Spleen (tissue), 11 donors: ENCODE measurements at regions not wholly inside any gene's neighbourhood (a gene's known extent, or its start where the extent isn't known, plus 50 kb on each side); places are given as distances from the start of the nearest gene placed in this dataset.

Experiments
- DNase-seq: peaks from one replicate; pipeline ENCODE4 v3.0.0-alpha.2; 2020
- H3K27ac ChIP-seq, 8 donors: fragments of 200-600 bp; sonication (generic) in 7 of 8; 1 replicate in 4 of 8; 2 replicates in 4 of 8; pipeline versions ENCODE4 v1.5.0 to v1.8.0; 2016 to 2021; ENCODE audit warnings: inconsistent platforms in 4 of 8, mild to moderate bottlenecking in 4 of 8, moderate library complexity in 1 of 8
- H3K27me3 ChIP-seq, 7 donors: fragments of 200-600 bp; sonication (generic) in 6 of 7; replicated peaks in 1 of 7; 1 replicate in 4 of 7; 2 replicates in 3 of 7; pipeline versions ENCODE4 v1.5.0 to v1.8.0; 2016 to 2021; ENCODE audit warnings: inconsistent platforms in 3 of 7, mild to moderate bottlenecking in 1 of 7
- H3K36me3 ChIP-seq, 6 donors: fragments of 200-600 bp; sonication (generic) in 5 of 6; 1 replicate in 4 of 6; 2 replicates in 2 of 6; pipeline versions ENCODE4 v1.5.0 to v1.8.0; 2016 to 2021; ENCODE audit warnings: inconsistent platforms in 2 of 6
- H3K4me1 ChIP-seq, 6 donors: fragments of 200-600 bp; sonication (generic) in 5 of 6; 1 replicate in 3 of 6; 2 replicates in 3 of 6; pipeline versions ENCODE4 v1.5.0 to v1.8.0; 2016 to 2021; ENCODE audit warnings: inconsistent platforms in 3 of 6
- H3K4me3 ChIP-seq, 8 donors: fragments of 200-600 bp; sonication (generic) in 7 of 8; 1 replicate in 4 of 8; 2 replicates in 4 of 8; pipeline versions ENCODE4 v1.5.0 to v1.8.0; 2016 to 2021; ENCODE audit warnings: inconsistent platforms in 4 of 8, mild to moderate bottlenecking in 4 of 8, moderate library complexity in 2 of 8
- H3K9me3 ChIP-seq, 8 donors: fragments of 200-600 bp; sonication (generic) in 7 of 8; 1 replicate in 4 of 8; 2 replicates in 4 of 8; pipeline versions ENCODE4 v1.5.0 to v1.8.0; 2016 to 2021; ENCODE audit warnings: inconsistent platforms in 4 of 8
- POLR2A ChIP-seq, 3 donors: fragments of 450-650 bp; IDR thresholded peaks; one replicate each; pipeline ENCODE4 v1.5.1; 2017; ENCODE audit warnings: antibody characterized with exemption in 3 of 3, mild to moderate bottlenecking in 1 of 3
- POLR2AphosphoS5 ChIP-seq, 3 donors: sonication (generic); formaldehyde crosslinking; IDR thresholded peaks; one replicate each; pipeline ENCODE4 v1.5.1; 2017; ENCODE audit warnings: antibody characterized with exemption in 3 of 3
- WGBS, 5 donors: extraction: QIAGEN DNeasy Blood & Tissue Kit in 3 of 5; methylation state at CpG; one replicate each; pipeline versions ENCODE4 v1.1.5 to v1.1.7; 2013 to 2018; 5-methylcytosine and 5-hydroxymethylcytosine counted together
- intact Hi-C: fragments of 100-400 bp; cut with DNase I; formaldehyde crosslinking; loops from one replicate; pipeline ENCODE4 v1.15.0; 2023; ENCODE audit warnings: low total_unique reads
- TF ChIP-seq, protein P1 (sequence below), 11 experiments: fragments of 200-600 bp in 7 of 11; fragments of 450-650 bp in 4 of 11; sonication (generic) in 4 of 11; IDR thresholded peaks in 8 of 11; conservative IDR thresholded peaks in 3 of 11; 1 replicate in 7 of 11; 2 replicates in 4 of 11; pipeline versions ENCODE4 v1.4.0 to v1.8.0; 2016 to 2021; ENCODE audit warnings: antibody characterized with exemption in 11 of 11, inconsistent platforms in 4 of 11, mild to moderate bottlenecking in 1 of 11
- donor health status: healthy with polysubstance abuse.
- donor health status: DM: no; HTN: no; CAD: no; lungs with moderate emphysema.
- donor health status: DM: no; HTN: no; CAD: no.
- donor health status: Bipolar disorder and iron deficiency.
- donor health status: healthy.
- donor health status: DM: no; HTN: no; CAD: no.
- donor health status: DM: yes; HTN: yes; CAD: no.

DNA sequence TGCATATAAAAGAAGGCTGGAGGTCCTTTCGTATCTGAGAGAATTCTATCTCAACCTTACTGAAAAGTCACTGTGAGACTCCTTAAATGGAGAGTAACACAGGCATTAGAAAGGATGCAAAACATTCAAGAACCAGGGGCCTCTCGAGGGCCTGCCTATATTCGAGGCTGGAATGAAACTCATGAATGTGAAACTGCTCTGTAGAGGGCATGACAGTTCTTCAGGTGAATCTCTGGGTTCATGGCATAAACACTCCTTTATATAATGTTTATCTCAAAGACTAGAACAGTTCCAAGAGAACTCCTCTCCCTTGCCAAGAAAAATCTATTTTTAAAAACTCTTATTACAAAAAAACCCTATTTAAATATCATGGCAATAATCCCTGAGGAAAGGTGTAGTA lies 113.9 kb downstream of the SEC61B start:
- Histone ChIP-seq H3K27me3 (no peaks in the 10 kb centered on the region), H3K4me3 (no peak overlapping the region), H3K36me3 (no peaks in the 10 kb centered on the region), H3K9me3 (no peaks in the 10 kb centered on the region), H3K4me1 (no peaks in the 10 kb centered on the region), H3K27ac (no peak overlapping the region)
- intact Hi-C loops: no loop called here
- no peak for DNase-seq
- 57 to 78% (median 74%) methylated on average over 3 of the region's 3 CpGs for WGBS, 5 donors
- TF ChIP-seq POLR2A (IDR thresholded peaks at IDR 0.05) (no peak), POLR2AphosphoS5 (IDR thresholded peaks at IDR 0.05) (no peak)
- TF ChIP-seq, protein P1, sequence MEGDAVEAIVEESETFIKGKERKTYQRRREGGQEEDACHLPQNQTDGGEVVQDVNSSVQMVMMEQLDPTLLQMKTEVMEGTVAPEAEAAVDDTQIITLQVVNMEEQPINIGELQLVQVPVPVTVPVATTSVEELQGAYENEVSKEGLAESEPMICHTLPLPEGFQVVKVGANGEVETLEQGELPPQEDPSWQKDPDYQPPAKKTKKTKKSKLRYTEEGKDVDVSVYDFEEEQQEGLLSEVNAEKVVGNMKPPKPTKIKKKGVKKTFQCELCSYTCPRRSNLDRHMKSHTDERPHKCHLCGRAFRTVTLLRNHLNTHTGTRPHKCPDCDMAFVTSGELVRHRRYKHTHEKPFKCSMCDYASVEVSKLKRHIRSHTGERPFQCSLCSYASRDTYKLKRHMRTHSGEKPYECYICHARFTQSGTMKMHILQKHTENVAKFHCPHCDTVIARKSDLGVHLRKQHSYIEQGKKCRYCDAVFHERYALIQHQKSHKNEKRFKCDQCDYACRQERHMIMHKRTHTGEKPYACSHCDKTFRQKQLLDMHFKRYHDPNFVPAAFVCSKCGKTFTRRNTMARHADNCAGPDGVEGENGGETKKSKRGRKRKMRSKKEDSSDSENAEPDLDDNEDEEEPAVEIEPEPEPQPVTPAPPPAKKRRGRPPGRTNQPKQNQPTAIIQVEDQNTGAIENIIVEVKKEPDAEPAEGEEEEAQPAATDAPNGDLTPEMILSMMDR (IDR thresholded peaks at IDR 0.05 in 8 of 11, conservative IDR thresholded peaks at IDR 0.05 in 3 of 11): no peak

DNA sequence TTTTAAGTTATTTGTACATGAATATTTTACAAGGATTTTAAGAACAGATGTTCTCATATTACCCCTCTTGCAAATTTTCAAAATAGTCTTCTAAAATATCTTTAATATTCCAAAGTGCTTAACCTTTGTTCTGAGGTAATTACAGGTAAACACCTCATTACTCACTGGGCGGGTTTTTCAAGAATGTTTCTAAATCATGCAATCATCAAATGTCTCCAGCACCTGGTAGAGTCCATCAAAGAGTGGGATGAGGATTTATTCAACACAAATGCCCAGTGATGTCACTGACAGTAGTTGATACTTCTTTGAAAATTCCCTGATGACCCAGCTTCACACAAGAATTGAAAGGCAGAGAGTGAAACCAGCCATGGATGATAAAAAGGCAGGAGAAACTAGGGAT lies 114.4 kb downstream of the SEC61B start:
- 88 to 98% (median 95%) methylated on average over 1 of the region's 1 CpG for WGBS, 5 donors
- intact Hi-C loops: no loop called here

DNA sequence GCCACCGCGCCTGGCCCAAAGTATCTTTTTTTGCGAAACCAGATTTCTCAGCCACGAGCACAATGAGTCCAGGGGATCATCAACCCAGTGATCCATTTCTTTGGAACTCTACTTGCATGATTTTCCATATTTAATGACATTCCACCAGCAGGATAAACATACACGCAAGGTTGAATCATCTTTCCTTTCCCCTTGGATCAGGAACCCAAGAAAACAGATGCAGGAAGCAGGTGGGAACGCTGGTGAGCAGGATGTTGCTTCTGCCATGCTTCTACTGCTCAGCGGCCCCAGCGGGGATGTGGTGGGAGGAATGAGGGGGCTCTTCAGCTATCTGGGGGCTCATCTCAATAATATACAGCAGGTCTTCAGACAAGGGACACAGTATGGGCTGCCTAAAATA lies 118.2 kb downstream of the SEC61B start:
- Histone ChIP-seq H3K9me3 (no peaks in the 10 kb centered on the region), H3K4me3 (no peak overlapping the region), H3K36me3 (no peaks in the 10 kb centered on the region), H3K4me1 (no peaks in the 10 kb centered on the region), H3K27me3 (no peaks in the 10 kb centered on the region), H3K27ac (no peak overlapping the region)
- no peak for DNase-seq
- WGBS, 5 donors: 82 to 97% (median 86%) methylated on average over 8 of the region's 8 CpGs
- intact Hi-C loops: no loop called here
- TF ChIP-seq, protein P1 (IDR thresholded peaks at IDR 0.05 in 8 of 11, conservative IDR thresholded peaks at IDR 0.05 in 3 of 11): no peak
- TF ChIP-seq POLR2AphosphoS5 (IDR thresholded peaks at IDR 0.05) (no peak), POLR2A (IDR thresholded peaks at IDR 0.05) (no peak)

More for the DNA sequence above, 114.4 kb downstream of the SEC61B start:
- Histone ChIP-seq H3K27me3 (no peaks in the 10 kb centered on the region), H3K9me3 (no peaks in the 10 kb centered on the region), H3K4me3 (no peak overlapping the region), H3K27ac (no peak overlapping the region), H3K4me1 (no peaks in the 10 kb centered on the region), H3K36me3 (no peaks in the 10 kb centered on the region)
- DNase-seq: no peak
- TF ChIP-seq POLR2AphosphoS5 (IDR thresholded peaks at IDR 0.05): no peak
- TF ChIP-seq, protein P1 (IDR thresholded peaks at IDR 0.05 in 8 of 11, conservative IDR thresholded peaks at IDR 0.05 in 3 of 11): no peak
- no peak for TF ChIP-seq POLR2A (IDR thresholded peaks at IDR 0.05)

DNA sequence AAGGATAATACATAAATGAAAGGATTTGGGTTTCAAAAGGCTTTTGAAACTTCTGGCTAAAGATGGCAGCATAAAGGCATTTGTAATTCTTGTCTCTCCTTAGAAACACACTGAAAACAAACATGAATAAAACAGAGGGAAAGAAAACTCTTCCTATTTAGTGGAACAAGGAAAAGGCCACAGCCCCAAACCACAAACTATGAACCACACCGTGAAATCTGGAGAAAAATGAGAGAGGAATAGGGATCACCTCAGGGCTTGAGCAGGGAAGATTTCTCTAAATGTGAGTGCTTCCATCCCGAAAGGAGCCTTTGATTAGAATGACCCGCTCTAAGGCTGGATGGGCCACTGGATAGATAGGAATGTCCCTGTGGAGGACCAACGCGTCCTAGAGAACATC lies 119.6 kb downstream of the SEC61B start:
- intact Hi-C loops: no loop called here
- no peaks in the 10 kb centered on the region for H3K9me3 ChIP-seq

More for the DNA sequence above, 119.6 kb downstream of the SEC61B start:
- Histone ChIP-seq H3K27ac (no peak overlapping the region), H3K27me3 (no peaks in the 10 kb centered on the region), H3K4me3 (no peak overlapping the region), H3K36me3 (no peaks in the 10 kb centered on the region), H3K4me1 (no peaks in the 10 kb centered on the region)
- 89 to 95% (median 91%) methylated on average over 5 of the region's 5 CpGs for WGBS, 5 donors
- TF ChIP-seq, protein P1 (IDR thresholded peaks at IDR 0.05 in 8 of 11, conservative IDR thresholded peaks at IDR 0.05 in 3 of 11): no peak
- TF ChIP-seq POLR2AphosphoS5 (IDR thresholded peaks at IDR 0.05): no peak
- TF ChIP-seq POLR2A (IDR thresholded peaks at IDR 0.05): no peak
- no peak for DNase-seq
